Neural cell (in vitro differentiated cells): ENCODE measurements at regions not wholly inside any gene's neighbourhood (a gene's known extent, or its start where the extent isn't known, plus 50 kb on each side); places are given as distances from the start of the nearest gene placed in this dataset.

Experiments
- EZH2 ChIP-seq: fragments of 200-600, 300-800 bp; shearing (Covaris generic), sonication (generic); IDR thresholded peaks from 2 replicates; pipeline ENCODE4 v1.6.1; 2014; ENCODE audit warnings: antibody characterized with exemption, low read length, borderline replicate concordance, mild to moderate bottlenecking; ENCODE audit not compliant: insufficient read depth, poor library complexity, severe bottlenecking
- POLR2AphosphoS5 ChIP-seq: IDR thresholded peaks from 2 replicates; pipeline ENCODE4 v1.6.1; 2012
- TF ChIP-seq, protein P1 (sequence below): fragments of 450-650 bp; IDR thresholded peaks from 2 replicates; pipeline ENCODE4 v1.5.1; 2014; ENCODE audit warnings: antibody characterized with exemption, mild to moderate bottlenecking, moderate library complexity; ENCODE audit not compliant: poor library complexity, severe bottlenecking

DNA sequence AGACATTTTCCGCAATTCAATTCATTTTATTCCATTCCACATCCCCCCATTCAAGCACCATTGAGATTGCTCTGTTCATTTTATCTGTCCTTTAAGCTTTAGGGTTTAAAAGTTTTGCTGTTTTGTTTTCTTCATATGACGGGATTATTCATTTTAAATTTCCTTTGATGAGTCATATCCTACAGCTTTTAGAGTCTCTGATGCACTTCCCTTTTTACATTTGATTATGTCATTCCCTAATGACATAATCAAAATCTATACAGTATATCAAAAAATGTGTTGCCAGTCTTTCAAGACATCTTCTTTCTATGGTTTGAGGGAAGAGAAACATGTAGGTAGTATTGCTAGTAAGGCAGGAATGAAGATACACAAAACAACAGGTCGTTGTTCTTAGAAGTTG is 456.3 kb downstream of the PDGFC start:
- TF ChIP-seq EZH2 (no peak), POLR2AphosphoS5 (no peak)
- TF ChIP-seq, protein P1, sequence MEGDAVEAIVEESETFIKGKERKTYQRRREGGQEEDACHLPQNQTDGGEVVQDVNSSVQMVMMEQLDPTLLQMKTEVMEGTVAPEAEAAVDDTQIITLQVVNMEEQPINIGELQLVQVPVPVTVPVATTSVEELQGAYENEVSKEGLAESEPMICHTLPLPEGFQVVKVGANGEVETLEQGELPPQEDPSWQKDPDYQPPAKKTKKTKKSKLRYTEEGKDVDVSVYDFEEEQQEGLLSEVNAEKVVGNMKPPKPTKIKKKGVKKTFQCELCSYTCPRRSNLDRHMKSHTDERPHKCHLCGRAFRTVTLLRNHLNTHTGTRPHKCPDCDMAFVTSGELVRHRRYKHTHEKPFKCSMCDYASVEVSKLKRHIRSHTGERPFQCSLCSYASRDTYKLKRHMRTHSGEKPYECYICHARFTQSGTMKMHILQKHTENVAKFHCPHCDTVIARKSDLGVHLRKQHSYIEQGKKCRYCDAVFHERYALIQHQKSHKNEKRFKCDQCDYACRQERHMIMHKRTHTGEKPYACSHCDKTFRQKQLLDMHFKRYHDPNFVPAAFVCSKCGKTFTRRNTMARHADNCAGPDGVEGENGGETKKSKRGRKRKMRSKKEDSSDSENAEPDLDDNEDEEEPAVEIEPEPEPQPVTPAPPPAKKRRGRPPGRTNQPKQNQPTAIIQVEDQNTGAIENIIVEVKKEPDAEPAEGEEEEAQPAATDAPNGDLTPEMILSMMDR = no peak
